ENCODE measurements at regions not wholly inside any gene's neighbourhood (a gene's known extent, or its start where the extent isn't known, plus 50 kb on each side); places are given as distances from the start of the nearest gene placed in this dataset.

DNA sequence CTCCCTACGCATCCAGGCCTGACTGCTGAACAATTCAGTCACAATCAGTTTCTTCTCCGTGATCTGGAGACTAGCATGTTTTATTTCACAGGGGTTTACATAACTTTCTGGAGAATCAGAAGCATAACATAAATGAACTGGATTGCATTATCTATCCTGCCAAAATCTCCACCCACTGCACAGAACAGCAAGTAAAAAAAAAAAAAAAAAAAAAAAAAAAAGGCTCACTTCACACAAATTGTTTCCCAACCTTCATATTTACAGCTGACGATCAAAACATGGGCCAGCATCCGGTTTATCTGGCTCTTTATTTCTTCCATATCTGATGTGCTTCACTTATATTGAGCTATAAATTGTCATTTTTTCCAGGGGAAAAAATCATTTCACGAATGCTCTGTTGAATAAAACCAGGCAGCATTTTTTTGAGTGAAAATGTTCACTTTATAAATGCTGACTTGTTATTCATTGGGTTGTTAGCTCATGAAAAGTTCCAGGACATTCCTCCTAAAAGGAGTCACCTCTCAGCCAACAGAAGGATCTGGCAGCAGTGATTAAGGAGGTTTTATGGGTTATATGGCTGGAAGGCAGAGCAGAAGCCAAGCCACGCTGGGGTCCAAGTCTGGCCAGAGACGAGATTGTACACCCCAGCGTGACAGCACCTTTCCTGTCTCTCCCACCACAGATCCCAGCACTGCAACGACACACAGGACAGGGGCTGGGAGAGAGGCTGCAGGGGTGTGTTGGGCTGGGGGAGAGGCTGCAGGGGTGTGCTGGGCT is 51.2 kb upstream of the GLI2 start:
- TF ChIP-seq, protein P1, sequence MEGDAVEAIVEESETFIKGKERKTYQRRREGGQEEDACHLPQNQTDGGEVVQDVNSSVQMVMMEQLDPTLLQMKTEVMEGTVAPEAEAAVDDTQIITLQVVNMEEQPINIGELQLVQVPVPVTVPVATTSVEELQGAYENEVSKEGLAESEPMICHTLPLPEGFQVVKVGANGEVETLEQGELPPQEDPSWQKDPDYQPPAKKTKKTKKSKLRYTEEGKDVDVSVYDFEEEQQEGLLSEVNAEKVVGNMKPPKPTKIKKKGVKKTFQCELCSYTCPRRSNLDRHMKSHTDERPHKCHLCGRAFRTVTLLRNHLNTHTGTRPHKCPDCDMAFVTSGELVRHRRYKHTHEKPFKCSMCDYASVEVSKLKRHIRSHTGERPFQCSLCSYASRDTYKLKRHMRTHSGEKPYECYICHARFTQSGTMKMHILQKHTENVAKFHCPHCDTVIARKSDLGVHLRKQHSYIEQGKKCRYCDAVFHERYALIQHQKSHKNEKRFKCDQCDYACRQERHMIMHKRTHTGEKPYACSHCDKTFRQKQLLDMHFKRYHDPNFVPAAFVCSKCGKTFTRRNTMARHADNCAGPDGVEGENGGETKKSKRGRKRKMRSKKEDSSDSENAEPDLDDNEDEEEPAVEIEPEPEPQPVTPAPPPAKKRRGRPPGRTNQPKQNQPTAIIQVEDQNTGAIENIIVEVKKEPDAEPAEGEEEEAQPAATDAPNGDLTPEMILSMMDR (IDR thresholded peaks at IDR 0.05), result no peak
- TF ChIP-seq EZH2phosphoT487 (IDR thresholded peaks at IDR 0.05), result no peak
